ENCODE measurements at regions not wholly inside any gene's neighbourhood (a gene's known extent, or its start where the extent isn't known, plus 50 kb on each side); places are given as distances from the start of the nearest gene placed in this dataset.

DNA sequence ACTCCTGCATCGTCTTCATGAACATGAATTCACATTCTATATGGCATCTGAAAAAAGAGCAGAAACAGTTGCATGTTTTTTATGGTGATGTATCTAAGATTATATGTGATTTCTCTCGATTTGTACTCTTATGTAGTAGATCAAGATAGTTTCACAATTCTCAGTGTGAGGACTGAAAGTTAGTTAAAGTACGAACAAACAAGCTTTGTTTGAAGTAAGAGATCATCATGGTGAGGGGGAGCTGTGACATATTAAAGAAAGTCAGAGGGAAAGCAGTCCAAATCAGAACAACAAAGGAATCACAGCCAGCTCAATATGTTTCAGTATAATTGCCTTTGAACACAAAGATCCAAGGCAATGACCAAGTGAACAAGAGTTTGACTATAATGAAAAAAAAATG is 1140.6 kb downstream of the SH3BGRL start:
- no peaks in the 10 kb centered on the region for H3K9me3 ChIP-seq (replicated peaks in 1 of 2; ENCODE audit: control insufficient read depth in 1 of 2, insufficient read depth in 1 of 2, low read length in 2 of 2)
- intact Hi-C loops (cut with micrococcal nuclease), result no loop called here
- Mint-ChIP-seq H3K9me3 (peaks cover 0 to 5% (median 1%) of the 10 kb centered on the region in 7 donors), H3K4me1 (no peaks in the 10 kb centered on the region), H3K4me3 (no peak overlapping the region), H3K27ac (no peak overlapping the region), H3K27me3 (ENCODE audit: low read depth in 3 of 3) (no peaks in the 10 kb centered on the region), H3K36me3 (no peaks in the 10 kb centered on the region)
- H3K36me3 ChIP-seq (replicated peaks in 1 of 2; ENCODE audit: control insufficient read depth in 1 of 2, insufficient read depth in 2 of 2, low read length in 2 of 2), result no peaks in the 10 kb centered on the region
- H3K27me3 ChIP-seq (ENCODE audit: control insufficient read depth in 2 of 2, insufficient read depth in 2 of 2, low read length in 2 of 2), result no peaks in the 10 kb centered on the region
- H3K4me1 ChIP-seq (ENCODE audit: control insufficient read depth in 1 of 2, insufficient read depth in 2 of 2, low read length in 2 of 2), result no peaks in the 10 kb centered on the region
- DNase-seq, result no peak
- H3K79me2 ChIP-seq (ENCODE audit: insufficient read depth, low read length), result no peaks in the 10 kb centered on the region
- no peak overlapping the region for H3K4me3 ChIP-seq (replicated peaks in 1 of 3; ENCODE audit: low read depth in 2 of 3, low read length in 3 of 3)
- no peaks in the 10 kb centered on the region for H4K20me1 ChIP-seq (ENCODE audit: insufficient read depth, low read length)
- no CpG with 5 or more reads among the region's 3 CpGs for WGBS (ENCODE audit: insufficient coverage)
- TF ChIP-seq, protein P1, sequence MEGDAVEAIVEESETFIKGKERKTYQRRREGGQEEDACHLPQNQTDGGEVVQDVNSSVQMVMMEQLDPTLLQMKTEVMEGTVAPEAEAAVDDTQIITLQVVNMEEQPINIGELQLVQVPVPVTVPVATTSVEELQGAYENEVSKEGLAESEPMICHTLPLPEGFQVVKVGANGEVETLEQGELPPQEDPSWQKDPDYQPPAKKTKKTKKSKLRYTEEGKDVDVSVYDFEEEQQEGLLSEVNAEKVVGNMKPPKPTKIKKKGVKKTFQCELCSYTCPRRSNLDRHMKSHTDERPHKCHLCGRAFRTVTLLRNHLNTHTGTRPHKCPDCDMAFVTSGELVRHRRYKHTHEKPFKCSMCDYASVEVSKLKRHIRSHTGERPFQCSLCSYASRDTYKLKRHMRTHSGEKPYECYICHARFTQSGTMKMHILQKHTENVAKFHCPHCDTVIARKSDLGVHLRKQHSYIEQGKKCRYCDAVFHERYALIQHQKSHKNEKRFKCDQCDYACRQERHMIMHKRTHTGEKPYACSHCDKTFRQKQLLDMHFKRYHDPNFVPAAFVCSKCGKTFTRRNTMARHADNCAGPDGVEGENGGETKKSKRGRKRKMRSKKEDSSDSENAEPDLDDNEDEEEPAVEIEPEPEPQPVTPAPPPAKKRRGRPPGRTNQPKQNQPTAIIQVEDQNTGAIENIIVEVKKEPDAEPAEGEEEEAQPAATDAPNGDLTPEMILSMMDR (IDR thresholded peaks at IDR 0.05), result no peak
- no peak overlapping the region for H3K4me2 ChIP-seq (replicated peaks; ENCODE audit: extremely low read depth, low read length, poor library complexity, severe bottlenecking)
- no peak overlapping the region for H3K27ac ChIP-seq (ENCODE audit: low read depth in 1 of 2, low read length in 2 of 2)
- H3K9ac ChIP-seq (ENCODE audit: insufficient read depth, low read length, poor library complexity, severe bottlenecking), result no peak overlapping the region
- H2AFZ ChIP-seq (ENCODE audit: insufficient read depth, low read depth, low read length, poor library complexity, severe bottlenecking), result no peak overlapping the region

DNA sequence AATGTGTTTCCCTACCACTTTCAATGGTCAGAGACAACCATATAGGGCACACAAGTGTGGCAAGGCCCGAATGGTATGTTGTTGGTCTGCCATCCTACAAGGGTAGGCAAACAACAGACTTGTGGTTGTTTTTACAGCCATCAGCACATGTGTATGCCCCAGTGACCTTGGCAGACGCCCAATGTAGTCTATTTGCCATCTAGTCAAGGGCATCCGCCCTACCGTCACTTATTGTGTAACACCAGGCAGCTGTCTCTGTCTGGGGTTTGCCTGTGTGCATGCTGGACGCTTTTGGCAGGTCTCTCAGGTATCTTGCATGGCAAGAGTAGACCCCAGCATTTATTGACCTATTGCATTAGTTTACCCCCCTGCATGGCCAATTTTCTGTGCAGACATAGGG is 1145.5 kb upstream of the POU3F4 start:
- Histone ChIP-seq H3K4me2 (replicated peaks; ENCODE audit: extremely low read depth, low read length, poor library complexity, severe bottlenecking) (no peak overlapping the region), H3K4me1 (ENCODE audit: control insufficient read depth in 1 of 2, insufficient read depth in 2 of 2, low read length in 2 of 2) (no peaks in the 10 kb centered on the region), H3K27me3 (ENCODE audit: control insufficient read depth in 2 of 2, insufficient read depth in 2 of 2, low read length in 2 of 2) (no peaks in the 10 kb centered on the region), H3K9ac (ENCODE audit: insufficient read depth, low read length, poor library complexity, severe bottlenecking) (no peak overlapping the region), H3K79me2 (ENCODE audit: insufficient read depth, low read length) (no peaks in the 10 kb centered on the region), H3K9me3 (replicated peaks in 1 of 2; ENCODE audit: control insufficient read depth in 1 of 2, insufficient read depth in 1 of 2, low read length in 2 of 2) (no peaks in the 10 kb centered on the region), H2AFZ (ENCODE audit: insufficient read depth, low read depth, low read length, poor library complexity, severe bottlenecking) (no peak overlapping the region), H3K27ac (ENCODE audit: low read depth in 1 of 2, low read length in 2 of 2) (no peak overlapping the region), H3K36me3 (replicated peaks in 1 of 2; ENCODE audit: control insufficient read depth in 1 of 2, insufficient read depth in 2 of 2, low read length in 2 of 2) (no peaks in the 10 kb centered on the region), H3K4me3 (replicated peaks in 1 of 3; ENCODE audit: low read depth in 2 of 3, low read length in 3 of 3) (no peak overlapping the region), H4K20me1 (ENCODE audit: insufficient read depth, low read length) (no peaks in the 10 kb centered on the region)
- no peak overlapping the region for H3K4me3 Mint-ChIP-seq
- H3K27me3 Mint-ChIP-seq (ENCODE audit: low read depth in 3 of 3), result no peaks in the 10 kb centered on the region
- TF ChIP-seq, protein P1 (IDR thresholded peaks at IDR 0.05), result no peak
- no peaks in the 10 kb centered on the region for H3K4me1 Mint-ChIP-seq
- H3K36me3 Mint-ChIP-seq, result no peaks in the 10 kb centered on the region
- intact Hi-C loops (cut with micrococcal nuclease), result no loop called here
- peaks cover 0 to 6% (median 0%) of the 10 kb centered on the region in 7 donors for H3K9me3 Mint-ChIP-seq
- WGBS (ENCODE audit: insufficient coverage), result 80% methylated on average over 2 of the region's 5 CpGs
- DNase-seq, result no peak
- no peak overlapping the region for H3K27ac Mint-ChIP-seq

All from CD14-positive monocyte (primary cell).